SK-N-SH (cell line): ENCODE measurements at regions not wholly inside any gene's neighbourhood (a gene's known extent, or its start where the extent isn't known, plus 50 kb on each side); places are given as distances from the start of the nearest gene placed in this dataset.

Source experiments
- CTCF ChIA-PET: fragments of 300-600, 350-600 bp; formaldehyde crosslinking; extraction: SDS; loops from one replicate; lab custom pipeline; 2021; lab: Yijun Ruan, JAX
- POLR2A ChIA-PET: fragments of 350-600 bp; sonication (Branson Sonifier 250); formaldehyde crosslinking; extraction: SDS; loops from one replicate; lab custom pipeline; 2020; ENCODE audit warnings: antibody characterized with exemption, inconsistent platforms; lab: Yijun Ruan, JAX
- DNase-seq: peaks from one replicate; pipeline ENCODE4 v3.0.0; 2012
- H2AFZ ChIP-seq: fragments of 200-600 bp; sonication (generic); 2 replicates; pipeline ENCODE4 v1.8.1; 2016; ENCODE audit warnings: antibody characterized with exemption, mild to moderate bottlenecking, low read depth
- H3F3A ChIP-seq: fragments of 200-600 bp; sonication (generic); replicated peaks from 2 replicates; pipeline ENCODE3; 2016; ENCODE audit warnings: antibody characterized with exemption, mild to moderate bottlenecking; ENCODE audit not compliant: insufficient read depth
- H3K27ac ChIP-seq, 2 experiments: fragments of 200-500 bp in 1 of 2; fragments of 200-600 bp in 1 of 2; sonication (Bioruptor generic) in 1 of 2; sonication (generic), shearing (Covaris generic) in 1 of 2; 2 replicates each; pipeline versions ENCODE4 v1.5.1 to v1.6.1; 2014 to 2016; ENCODE audit warnings: low read depth in 2 of 2, inconsistent platforms in 1 of 2, low read length in 1 of 2, mild to moderate bottlenecking in 1 of 2, mixed read lengths in 1 of 2
- H3K27me3 ChIP-seq: fragments of 200-600 bp; sonication (generic), shearing (Covaris generic); 2 replicates; pipeline ENCODE4 v1.6.1; 2016; ENCODE audit warnings: mixed run types; ENCODE audit not compliant: insufficient read depth
- H3K36me3 ChIP-seq, 2 experiments: fragments of 200-500 bp in 1 of 2; fragments of 200-600 bp in 1 of 2; sonication (Bioruptor generic) in 1 of 2; sonication (generic) in 1 of 2; replicated peaks in 1 of 2; 2 replicates each; pipeline versions ENCODE3 to v1.5.1; 2014 to 2016; ENCODE audit warnings: low read length in 1 of 2, mild to moderate bottlenecking in 1 of 2; ENCODE audit not compliant: insufficient read depth in 2 of 2, control insufficient read depth in 1 of 2
- H3K4me1 ChIP-seq, 2 experiments: fragments of 200-500 bp in 1 of 2; fragments of 200-600 bp in 1 of 2; sonication (Bioruptor generic) in 1 of 2; sonication (generic), shearing (Covaris generic) in 1 of 2; 2 replicates each; pipeline versions ENCODE4 v1.5.1 to v1.6.1; 2014 to 2016; ENCODE audit warnings: low read depth in 1 of 2, low read length in 1 of 2, mixed run types in 1 of 2; ENCODE audit not compliant: insufficient read depth in 2 of 2, control insufficient read depth in 1 of 2
- H3K4me2 ChIP-seq: fragments of 200-600 bp; sonication (generic), shearing (Covaris generic); 2 replicates; pipeline ENCODE4 v1.6.1; 2017; ENCODE audit warnings: mixed run types
- H3K4me3 ChIP-seq, 2 experiments: fragments of 200-500 bp in 1 of 2; fragments of 200-600 bp in 1 of 2; sonication (Bioruptor generic) in 1 of 2; sonication (generic), shearing (Covaris generic) in 1 of 2; 2 replicates each; pipeline versions ENCODE4 v1.5.1 to v1.8.1; 2014 to 2016; ENCODE audit warnings: low read depth in 2 of 2, inconsistent platforms in 1 of 2, low read length in 1 of 2, mild to moderate bottlenecking in 1 of 2, mixed read lengths in 1 of 2, moderate library complexity in 1 of 2
- H3K79me2 ChIP-seq: fragments of 200-600 bp; sonication (generic); 2 replicates; pipeline ENCODE4 v1.8.1; 2017; ENCODE audit warnings: mild to moderate bottlenecking; ENCODE audit not compliant: insufficient read depth
- H3K9ac ChIP-seq: fragments of 200-600 bp; sonication (generic); 2 replicates; pipeline ENCODE4 v1.6.1; 2017; ENCODE audit warnings: mixed run types
- H3K9me2 ChIP-seq: fragments of 200-600 bp; sonication (generic); 2 replicates; pipeline ENCODE4 v1.6.1; 2017; ENCODE audit warnings: mixed run types
- H3K9me3 ChIP-seq: fragments of 200-600 bp; sonication (generic); 2 replicates; pipeline ENCODE4 v1.6.1; 2017; ENCODE audit warnings: mixed run types, mild to moderate bottlenecking, moderate library complexity
- H4K20me1 ChIP-seq: fragments of 200-600 bp; sonication (generic); 2 replicates; pipeline ENCODE4 v1.6.1; 2017; ENCODE audit warnings: mild to moderate bottlenecking, mixed run types; ENCODE audit not compliant: insufficient read depth
- ELF1 ChIP-seq: IDR thresholded peaks from 2 replicates; pipeline ENCODE4 v1.4.0; 2012
- EP300 ChIP-seq, 2 experiments: IDR thresholded peaks; 2 replicates each; pipeline versions ENCODE4 v1.4.0 to v1.6.1; 2012; ENCODE audit warnings: borderline replicate concordance in 1 of 2, low read depth in 1 of 2, low read length in 1 of 2
- FOSL2 ChIP-seq: IDR thresholded peaks from 2 replicates; pipeline ENCODE4 v1.4.0; 2012; ENCODE audit warnings: low read depth, mild to moderate bottlenecking, moderate library complexity, borderline replicate concordance
- FOXJ3 ChIP-seq: sonication (generic); formaldehyde crosslinking; IDR thresholded peaks from 2 replicates; pipeline ENCODE4 v1.5.1; 2020; ENCODE audit warnings: mild to moderate bottlenecking, missing genetic modification reagents
- FOXM1 ChIP-seq: IDR thresholded peaks from 2 replicates; pipeline ENCODE4 v1.4.0; 2012; ENCODE audit warnings: low read depth, mild to moderate bottlenecking
- JUND ChIP-seq: IDR thresholded peaks from 2 replicates; pipeline ENCODE4 v1.4.0; 2012
- MAX ChIP-seq: IDR thresholded peaks from 2 replicates; pipeline ENCODE4 v1.4.0; 2012; ENCODE audit warnings: low read depth
- MEF2A ChIP-seq: IDR thresholded peaks from 2 replicates; pipeline ENCODE4 v1.4.0; 2012; ENCODE audit warnings: low read depth, borderline replicate concordance
- NFIC ChIP-seq: IDR thresholded peaks from 2 replicates; pipeline ENCODE4 v1.4.0; 2012; ENCODE audit warnings: borderline replicate concordance
- NRF1 ChIP-seq: IDR thresholded peaks from 2 replicates; pipeline ENCODE4 v1.6.1; 2012; ENCODE audit warnings: low read depth, mild to moderate bottlenecking, low read length
- PBX3 ChIP-seq: IDR thresholded peaks from 2 replicates; pipeline ENCODE4; 2012
- POLR2AphosphoS5 ChIP-seq: IDR thresholded peaks from 2 replicates; pipeline ENCODE4 v1.6.1; 2012; ENCODE audit warnings: low read depth, low read length
- RAD21 ChIP-seq: IDR thresholded peaks from 2 replicates; pipeline ENCODE4 v1.6.1; 2012; ENCODE audit warnings: mild to moderate bottlenecking, low read length
- RFX5 ChIP-seq: IDR thresholded peaks from 2 replicates; pipeline ENCODE4 v1.6.1; 2012; ENCODE audit warnings: mild to moderate bottlenecking, improper control_type of control experiment, low read length
- SMC3 ChIP-seq: IDR thresholded peaks from 2 replicates; pipeline ENCODE4 v1.6.1; 2012; ENCODE audit warnings: low read depth, low read length, improper control_type of control experiment
- TAF1 ChIP-seq: IDR thresholded peaks from 2 replicates; pipeline ENCODE4 v1.6.1; 2012; ENCODE audit warnings: low read depth, mild to moderate bottlenecking, low read length, moderate library complexity, borderline replicate concordance
- TEAD4 ChIP-seq: IDR thresholded peaks from 2 replicates; pipeline ENCODE4 v1.4.0; 2012; ENCODE audit warnings: mild to moderate bottlenecking, borderline replicate concordance; ENCODE audit not compliant: insufficient read depth
- USF2 ChIP-seq: fragments of 150-350 bp; IDR thresholded peaks from 2 replicates; pipeline ENCODE4 v1.6.1; 2017; ENCODE audit warnings: antibody characterized with exemption, low read length, low read depth, borderline replicate concordance
- YY1 ChIP-seq: IDR thresholded peaks from 2 replicates; pipeline ENCODE4 v1.4.0; 2012; ENCODE audit warnings: low read depth, mild to moderate bottlenecking
- ZBTB33 ChIP-seq: IDR thresholded peaks from 2 replicates; pipeline ENCODE4 v1.4.0; 2012; ENCODE audit warnings: low read depth, borderline replicate concordance
- WGBS: methylation state at CpG from one replicate; pipeline ENCODE4 v1.1.6; 2017; ENCODE audit warnings: low lambda C conversion rate; 5-methylcytosine and 5-hydroxymethylcytosine counted together

DNA sequence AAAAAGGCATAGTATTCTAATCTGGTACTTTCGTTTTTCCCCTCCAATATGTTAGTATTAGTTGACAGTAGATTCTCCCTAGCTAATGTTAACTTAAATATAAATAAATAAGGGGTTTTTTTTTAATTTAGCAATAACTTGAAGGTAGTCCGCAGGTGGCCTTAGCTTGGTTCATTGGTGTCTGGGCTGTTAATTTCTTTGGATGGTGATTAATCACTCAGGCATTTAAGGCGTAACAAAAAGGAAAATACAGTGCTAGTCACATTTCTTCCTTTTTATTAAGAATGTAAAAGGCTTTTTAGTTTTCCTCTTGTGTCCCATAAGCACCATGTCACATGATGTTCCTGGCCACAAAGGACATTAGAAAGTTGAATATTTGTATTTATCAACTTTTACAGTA lies 161.0 kb upstream of the POT1 start (continued):
- no peak for TF ChIP-seq MAX
- no peak for TF ChIP-seq TAF1
- no peak for TF ChIP-seq RAD21
- no peak for TF ChIP-seq ZBTB33
- no peak for TF ChIP-seq FOXM1

DNA sequence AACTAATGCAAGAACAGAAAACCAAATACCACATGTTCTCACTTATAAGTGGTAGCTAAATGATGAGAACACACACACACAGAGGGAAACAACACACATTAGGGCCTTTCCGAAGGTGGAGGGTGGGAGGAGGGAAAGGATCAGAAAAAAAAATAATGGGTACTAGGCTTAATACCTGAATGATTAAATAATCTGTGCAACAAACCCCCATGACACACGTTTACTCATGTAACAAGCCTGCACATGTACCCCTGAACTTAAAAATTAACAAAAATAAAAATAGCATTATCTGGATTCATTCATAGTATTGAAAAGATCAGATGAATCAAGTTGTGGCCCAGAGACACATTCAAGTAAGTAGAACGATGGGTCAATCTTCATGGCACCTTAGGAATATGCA lies 159.5 kb upstream of the POT1 start:
- H3K4me2 ChIP-seq = no peak overlapping the region
- POLR2A ChIA-PET = no interaction called here
- no peaks in the 10 kb centered on the region for H3K9me2 ChIP-seq
- H3K36me3 ChIP-seq = no peaks in the 10 kb centered on the region
- H2AFZ ChIP-seq = no peak overlapping the region
- no peaks in the 10 kb centered on the region for H4K20me1 ChIP-seq
- H3F3A ChIP-seq = no peaks in the 10 kb centered on the region
- H3K27ac ChIP-seq = no peak overlapping the region
- DNase-seq = no peak
- H3K9ac ChIP-seq = no peak overlapping the region
- no peaks in the 10 kb centered on the region for H3K9me3 ChIP-seq
- H3K4me3 ChIP-seq = no peak overlapping the region
- no peaks in the 10 kb centered on the region for H3K79me2 ChIP-seq
- CTCF ChIA-PET = no interaction called here
- no peaks in the 10 kb centered on the region for H3K27me3 ChIP-seq
- TF ChIP-seq SMC3 (no peak), YY1 (no peak), MEF2A (no peak), JUND (no peak), TEAD4 (no peak), NFIC (no peak), NRF1 (no peak), RFX5 (no peak), FOXJ3 (CRISPR knock-in tag) (no peak), POLR2AphosphoS5 (no peak), PBX3 (no peak), USF2 (no peak), EP300 (IDR thresholded peaks at IDR 0.05; ENCODE audit: borderline replicate concordance in 1 of 2, low read depth in 1 of 2, low read length in 1 of 2) (no peak), ELF1 (no peak), ZBTB33 (no peak), FOSL2 (no peak), RAD21 (no peak)
- H3K4me1 ChIP-seq = no peaks in the 10 kb centered on the region
- 59% methylated on average over 3 of the region's 3 CpGs for WGBS
